OCI-LY1 (cell line): ENCODE measurements at regions not wholly inside any gene's neighbourhood (a gene's known extent, or its start where the extent isn't known, plus 50 kb on each side); places are given as distances from the start of the nearest gene placed in this dataset.

Experiments
- H2AFZ ChIP-seq: fragments of 200-600 bp; sonication (generic), shearing (Covaris generic); 2 replicates; pipeline ENCODE4 v1.6.0; 2014; ENCODE audit warnings: antibody characterized with exemption, mild to moderate bottlenecking, low read length
- H3F3A ChIP-seq: fragments of 200-600 bp; sonication (generic), shearing (Covaris generic); 2 replicates; pipeline ENCODE4 v1.6.0; 2014; ENCODE audit warnings: mild to moderate bottlenecking, antibody characterized with exemption, low read length, moderate library complexity; ENCODE audit not compliant: insufficient read depth
- H3K27ac ChIP-seq: fragments of 200-600 bp; sonication (generic); 2 replicates; pipeline ENCODE4 v1.5.1; 2014; ENCODE audit warnings: low read length, mixed run types, mild to moderate bottlenecking, low read depth; ENCODE audit not compliant: poor library complexity, severe bottlenecking
- H3K27me3 ChIP-seq: fragments of 200-600 bp; sonication (generic); 2 replicates; pipeline ENCODE4 v1.6.0; 2014; ENCODE audit warnings: antibody characterized with exemption, mild to moderate bottlenecking, low read length, moderate library complexity; ENCODE audit not compliant: insufficient read depth
- H3K36me3 ChIP-seq: fragments of 200-600 bp; sonication (generic); 2 replicates; pipeline ENCODE4 v1.6.1; 2014; ENCODE audit warnings: mild to moderate bottlenecking, antibody characterized with exemption, low read length, moderate library complexity, mixed read lengths; ENCODE audit not compliant: insufficient read depth
- H3K4me1 ChIP-seq: fragments of 200-600 bp; sonication (generic); 2 replicates; pipeline ENCODE4 v1.5.1; 2014; ENCODE audit warnings: mild to moderate bottlenecking, low read length, moderate library complexity; ENCODE audit not compliant: insufficient read depth, severe bottlenecking
- H3K4me2 ChIP-seq: fragments of 200-600 bp; sonication (generic), shearing (Covaris generic); 2 replicates; pipeline ENCODE4 v1.6.1; 2014; ENCODE audit warnings: low read length
- H3K4me3 ChIP-seq: fragments of 200-600 bp; sonication (generic); 2 replicates; pipeline ENCODE4 v1.5.1; 2014; ENCODE audit warnings: low read length, low read depth, mild to moderate bottlenecking, mixed read lengths; ENCODE audit not compliant: poor library complexity, severe bottlenecking
- H3K79me2 ChIP-seq: fragments of 200-600 bp; shearing (Covaris generic); 2 replicates; pipeline ENCODE4 v1.6.1; 2016; ENCODE audit warnings: mixed run types, low read length, mixed read lengths; ENCODE audit not compliant: insufficient read depth
- H3K9ac ChIP-seq: fragments of 200-600 bp; sonication (generic), shearing (Covaris generic); 2 replicates; pipeline ENCODE4 v1.6.1; 2014; ENCODE audit warnings: mild to moderate bottlenecking, low read length, mixed read lengths
- H3K9me2 ChIP-seq: fragments of 200-600 bp; sonication (generic), shearing (Covaris generic); 2 replicates; pipeline ENCODE4 v1.6.1; 2014; ENCODE audit warnings: low read depth, mild to moderate bottlenecking, low read length, mixed read lengths
- H3K9me3 ChIP-seq: fragments of 200-600 bp; shearing (Covaris generic); 2 replicates; pipeline ENCODE4 v1.6.1; 2014; ENCODE audit warnings: low read length, mixed read lengths
- H4K20me1 ChIP-seq: fragments of 200-600 bp; sonication (generic), shearing (Covaris generic); 2 replicates; pipeline ENCODE4 v1.6.0; 2016; ENCODE audit warnings: mild to moderate bottlenecking, low read length; ENCODE audit not compliant: insufficient read depth
- EZH2 ChIP-seq: fragments of 200-600 bp; sonication (generic), shearing (Covaris generic); IDR thresholded peaks from 2 replicates; pipeline ENCODE4 v1.8.0; 2017; ENCODE audit warnings: borderline replicate concordance, mixed run types, mild to moderate bottlenecking, antibody characterized with exemption, low read length, moderate library complexity, mixed read lengths
- TF ChIP-seq, protein P1 (sequence below): fragments of 200-600 bp; sonication (generic), shearing (Covaris generic); IDR thresholded peaks from 2 replicates; pipeline ENCODE4 v1.5.1; 2017; ENCODE audit warnings: mild to moderate bottlenecking, antibody characterized with exemption, low read length, moderate library complexity, mixed read lengths

DNA sequence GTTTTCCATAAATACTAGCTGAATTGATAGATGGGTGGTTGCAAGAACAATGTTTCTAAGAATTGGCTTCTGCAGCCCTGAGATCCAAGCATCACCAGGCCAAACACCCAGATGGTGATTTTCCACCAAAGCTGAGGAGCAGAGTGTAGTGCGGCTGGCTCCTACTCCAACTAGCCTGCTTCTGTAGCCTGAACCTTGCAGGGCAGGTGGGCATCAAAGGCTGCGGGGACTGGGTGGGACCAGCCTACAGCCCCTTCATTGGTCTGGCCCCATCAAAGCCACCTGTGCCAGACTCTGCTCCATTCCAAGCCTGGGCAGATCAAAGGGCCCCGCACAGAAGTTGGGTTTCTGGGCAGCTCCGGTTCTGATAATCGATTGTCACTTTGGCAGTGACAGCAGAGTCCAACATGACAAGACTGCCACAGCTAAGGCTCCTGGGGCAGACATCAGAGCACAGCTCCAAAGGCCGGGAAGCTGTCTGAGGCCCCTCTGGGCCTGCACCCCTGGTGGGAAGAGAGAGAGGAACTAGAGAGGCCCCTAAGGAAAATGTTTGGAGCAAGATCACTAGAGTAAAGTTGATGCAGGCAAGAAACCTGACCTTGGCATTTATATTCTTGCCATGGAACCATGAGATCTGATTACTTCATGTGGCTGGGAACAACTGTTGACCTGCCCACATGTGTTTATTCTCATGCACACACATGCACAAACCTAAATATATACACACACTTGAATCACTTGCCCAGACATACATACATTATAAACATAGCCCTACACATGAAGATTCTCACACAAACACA, 582.9 kb downstream of the INSC start:
- TF ChIP-seq, protein P1, sequence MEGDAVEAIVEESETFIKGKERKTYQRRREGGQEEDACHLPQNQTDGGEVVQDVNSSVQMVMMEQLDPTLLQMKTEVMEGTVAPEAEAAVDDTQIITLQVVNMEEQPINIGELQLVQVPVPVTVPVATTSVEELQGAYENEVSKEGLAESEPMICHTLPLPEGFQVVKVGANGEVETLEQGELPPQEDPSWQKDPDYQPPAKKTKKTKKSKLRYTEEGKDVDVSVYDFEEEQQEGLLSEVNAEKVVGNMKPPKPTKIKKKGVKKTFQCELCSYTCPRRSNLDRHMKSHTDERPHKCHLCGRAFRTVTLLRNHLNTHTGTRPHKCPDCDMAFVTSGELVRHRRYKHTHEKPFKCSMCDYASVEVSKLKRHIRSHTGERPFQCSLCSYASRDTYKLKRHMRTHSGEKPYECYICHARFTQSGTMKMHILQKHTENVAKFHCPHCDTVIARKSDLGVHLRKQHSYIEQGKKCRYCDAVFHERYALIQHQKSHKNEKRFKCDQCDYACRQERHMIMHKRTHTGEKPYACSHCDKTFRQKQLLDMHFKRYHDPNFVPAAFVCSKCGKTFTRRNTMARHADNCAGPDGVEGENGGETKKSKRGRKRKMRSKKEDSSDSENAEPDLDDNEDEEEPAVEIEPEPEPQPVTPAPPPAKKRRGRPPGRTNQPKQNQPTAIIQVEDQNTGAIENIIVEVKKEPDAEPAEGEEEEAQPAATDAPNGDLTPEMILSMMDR, result no peak
- TF ChIP-seq EZH2, result no peak
- H3K27ac ChIP-seq, result no peak overlapping the region
- H4K20me1 ChIP-seq, result no peaks in the 10 kb centered on the region
- no peak overlapping the region for H3K4me3 ChIP-seq
- H3K9ac ChIP-seq, result no peak overlapping the region
- no peaks in the 10 kb centered on the region for H3K9me2 ChIP-seq
- H3K79me2 ChIP-seq, result no peaks in the 10 kb centered on the region
- no peak overlapping the region for H2AFZ ChIP-seq
- H3K27me3 ChIP-seq, result no peaks in the 10 kb centered on the region
- no peaks in the 10 kb centered on the region for H3K9me3 ChIP-seq
- no peaks in the 10 kb centered on the region for H3F3A ChIP-seq
- no peak overlapping the region for H3K4me2 ChIP-seq
- no peaks in the 10 kb centered on the region for H3K36me3 ChIP-seq
- H3K4me1 ChIP-seq, result no peaks in the 10 kb centered on the region

DNA sequence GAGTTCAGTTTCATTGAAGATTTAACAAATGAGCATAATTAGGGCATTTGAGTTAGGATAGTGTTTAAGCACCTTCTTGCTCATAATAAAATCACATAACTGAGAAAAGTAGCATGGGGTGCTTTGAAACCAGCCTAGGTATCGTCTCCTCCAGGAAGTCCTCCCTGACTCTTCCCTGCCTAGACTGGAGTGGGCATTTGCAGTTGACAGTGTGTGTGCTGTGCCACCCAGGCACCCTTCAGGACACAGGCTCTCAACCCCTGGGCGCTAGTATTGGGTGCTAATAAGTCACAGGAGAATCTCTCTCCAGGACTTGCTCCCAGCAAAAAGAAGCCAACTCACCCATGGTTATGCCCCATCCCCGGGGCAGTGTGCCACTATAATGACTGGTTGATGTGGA, 584.1 kb downstream of the INSC start:
- Histone ChIP-seq H3K4me1 (no peaks in the 10 kb centered on the region), H3K36me3 (no peaks in the 10 kb centered on the region), H3K9me3 (no peaks in the 10 kb centered on the region), H3K27ac (no peak overlapping the region), H3K27me3 (no peaks in the 10 kb centered on the region), H3K4me2 (no peak overlapping the region), H3K4me3 (no peak overlapping the region), H4K20me1 (no peaks in the 10 kb centered on the region), H2AFZ (no peak overlapping the region), H3F3A (no peaks in the 10 kb centered on the region), H3K9ac (no peak overlapping the region), H3K79me2 (no peaks in the 10 kb centered on the region), H3K9me2 (no peaks in the 10 kb centered on the region)
- TF ChIP-seq, protein P1, result no peak
- TF ChIP-seq EZH2, result no peak

DNA sequence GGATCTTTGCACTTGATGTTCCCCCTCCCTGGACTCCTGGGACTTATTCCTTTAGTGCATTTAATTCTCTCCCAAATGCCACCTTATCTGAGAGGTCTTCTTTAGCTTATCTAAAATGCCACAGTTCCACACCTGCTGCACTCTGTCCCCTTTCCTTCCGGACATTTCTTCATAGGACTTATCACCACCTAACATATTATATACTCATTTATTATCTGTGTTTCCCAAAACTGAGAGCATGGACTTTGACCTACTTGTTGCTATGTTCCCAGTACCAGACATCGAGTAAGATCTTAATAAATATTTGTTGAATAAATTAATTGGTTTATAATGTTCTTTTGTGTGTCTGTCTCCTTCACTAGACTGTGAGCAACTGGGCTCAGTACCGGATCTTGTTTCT, 585.3 kb downstream of the INSC start:
- no peaks in the 10 kb centered on the region for H3K4me1 ChIP-seq
- no peaks in the 10 kb centered on the region for H4K20me1 ChIP-seq
- no peaks in the 10 kb centered on the region for H3K9me3 ChIP-seq
- H2AFZ ChIP-seq, result no peak overlapping the region
- H3K4me2 ChIP-seq, result no peak overlapping the region
- no peaks in the 10 kb centered on the region for H3F3A ChIP-seq
- H3K36me3 ChIP-seq, result no peaks in the 10 kb centered on the region
- no peak overlapping the region for H3K27ac ChIP-seq
- H3K79me2 ChIP-seq, result no peaks in the 10 kb centered on the region
- no peak overlapping the region for H3K9ac ChIP-seq
- TF ChIP-seq, protein P1, result no peak
- TF ChIP-seq EZH2, result no peak
- no peak overlapping the region for H3K4me3 ChIP-seq
- no peaks in the 10 kb centered on the region for H3K27me3 ChIP-seq
- no peaks in the 10 kb centered on the region for H3K9me2 ChIP-seq
